Adrenal gland (tissue), 9 donors: ENCODE measurements at regions not wholly inside any gene's neighbourhood (a gene's known extent, or its start where the extent isn't known, plus 50 kb on each side); places are given as distances from the start of the nearest gene placed in this dataset.

Experiments
- DNase-seq, 7 donors: peaks; one replicate each; pipeline ENCODE4 v3.0.0-alpha.2; 2019 to 2020
- H3K27ac ChIP-seq, 5 donors: fragments of 200-600 bp; sonication (generic) in 4 of 5; 1 replicate in 3 of 5; 2 replicates in 2 of 5; pipeline versions ENCODE4 v1.5.1 to v1.8.0; 2016 to 2020; ENCODE audit warnings: mild to moderate bottlenecking in 1 of 5
- H3K27me3 ChIP-seq: fragments of 200-600 bp; 2 replicates; pipeline ENCODE4 v1.8.0; 2021
- H3K36me3 ChIP-seq, 2 donors: fragments of 200-600 bp; replicated peaks in 1 of 2; 1 replicate in 1 of 2; 2 replicates in 1 of 2; pipeline versions ENCODE4 v1.5.1 to v1.8.0; 2018 to 2022
- H3K4me1 ChIP-seq, 2 donors: fragments of 200-600 bp; replicated peaks in 1 of 2; 1 replicate in 1 of 2; 2 replicates in 1 of 2; pipeline versions ENCODE4 v1.5.1 to v1.8.0; 2018 to 2021
- H3K4me3 ChIP-seq, 4 donors: fragments of 200-600 bp; sonication (generic) in 3 of 4; one replicate each; pipeline ENCODE4 v1.5.1; 2016 to 2018
- H3K9me3 ChIP-seq, 3 donors: fragments of 200-600 bp; sonication (generic) in 1 of 3; replicated peaks in 1 of 3; 1 replicate in 2 of 3; 2 replicates in 1 of 3; pipeline versions ENCODE4 v1.5.1 to v1.8.0; 2016 to 2021
- POLR2A ChIP-seq, 2 donors: fragments of 450-650 bp; IDR thresholded peaks; one replicate each; pipeline ENCODE4 v1.6.1; 2017; ENCODE audit warnings: antibody characterized with exemption in 2 of 2, mild to moderate bottlenecking in 2 of 2, moderate library complexity in 1 of 2
- WGBS, 4 donors: extraction: QIAGEN DNeasy Blood & Tissue Kit in 2 of 4; methylation state at CpG; one replicate each; pipeline versions ENCODE4 v1.1.5 to v1.1.7; 2013 to 2017; 5-methylcytosine and 5-hydroxymethylcytosine counted together
- intact Hi-C, 2 donors: fragments of 100-400 bp; cut with DNase I; formaldehyde crosslinking; loops; one replicate each; pipeline versions ENCODE4 v1.14.1 to v1.15.0; 2022 to 2023
- TF ChIP-seq, protein P1 (sequence below), 6 experiments: fragments of 450-650 bp in 4 of 6; fragments of 200-600 bp in 2 of 6; sonication (generic) in 1 of 6; IDR thresholded peaks; 1 replicate in 5 of 6; 2 replicates in 1 of 6; pipeline versions ENCODE4 v1.5.1 to v1.8.0; 2016 to 2021; ENCODE audit warnings: antibody characterized with exemption in 6 of 6, mild to moderate bottlenecking in 2 of 6, moderate library complexity in 1 of 6
- donor health status: healthy with polysubstance abuse.
- donor health status: Bipolar disorder and iron deficiency.
- donor health status: DM: yes; HTN: yes; CAD: no.
- donor health status: DM: no; HTN: no; CAD: no.
- donor health status: DM: no; HTN: no; CAD: no.

DNA sequence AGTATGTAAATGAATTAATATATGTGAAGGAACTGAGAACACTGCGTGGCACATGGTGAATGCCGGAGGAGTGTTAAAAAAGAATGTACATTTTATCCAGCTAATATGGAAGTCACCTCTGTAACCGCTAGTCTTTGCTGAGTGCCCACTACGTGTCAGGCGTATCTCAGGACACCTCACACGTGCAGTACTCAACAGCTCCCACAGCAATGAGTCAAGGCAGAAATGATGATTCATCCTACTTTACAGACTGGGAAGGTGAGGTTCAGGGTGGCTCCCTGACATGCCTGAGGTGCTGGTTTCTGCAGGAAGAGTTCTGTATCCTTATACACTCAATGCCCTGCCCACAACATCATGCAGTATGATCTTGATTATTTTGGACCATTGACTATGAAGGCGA is 487.0 kb downstream of the HAPSTR1 start:
- H3K27ac ChIP-seq = no peak overlapping the region
- WGBS, 4 donors = 62 to 64% (median 63%) methylated on average over 7 of the region's 7 CpGs

DNA sequence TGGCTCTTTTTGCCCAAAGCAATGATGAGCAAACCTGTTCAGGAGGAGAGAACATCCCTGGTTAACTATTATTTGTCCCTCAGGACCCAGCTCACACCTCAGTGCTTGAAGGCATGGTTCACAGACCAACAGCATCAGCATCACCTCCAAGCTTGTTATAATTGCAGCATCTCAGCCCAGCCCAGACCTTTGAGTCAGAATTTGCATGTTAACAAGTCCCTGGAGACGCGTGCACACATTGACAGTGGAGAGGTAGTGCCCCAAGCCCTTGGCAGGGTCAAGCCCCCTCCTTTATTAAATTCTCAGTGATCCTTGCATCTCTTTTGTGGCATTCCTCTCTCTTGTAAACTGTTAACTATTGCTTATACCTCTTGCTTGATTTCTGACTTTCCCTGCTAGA is 488.6 kb downstream of the HAPSTR1 start:
- no peak for DNase-seq
- no peaks in the 10 kb centered on the region for H3K36me3 ChIP-seq
- no peaks in the 10 kb centered on the region for H3K4me1 ChIP-seq
- intact Hi-C loops = no loop called here
- H3K4me3 ChIP-seq = no peak overlapping the region
- H3K27ac ChIP-seq = no peak overlapping the region
- 71 to 82% (median 79%) methylated on average over 2 of the region's 2 CpGs for WGBS, 4 donors
- no peaks in the 10 kb centered on the region for H3K9me3 ChIP-seq
- no peak for TF ChIP-seq POLR2A (IDR thresholded peaks at IDR 0.05)
- H3K27me3 ChIP-seq = no peaks in the 10 kb centered on the region

More for the DNA sequence above, 487.0 kb downstream of the HAPSTR1 start:
- Histone ChIP-seq H3K27me3 (no peaks in the 10 kb centered on the region), H3K9me3 (no peaks in the 10 kb centered on the region), H3K4me1 (no peaks in the 10 kb centered on the region), H3K4me3 (no peak overlapping the region), H3K36me3 (no peaks in the 10 kb centered on the region)
- no peak for DNase-seq
- intact Hi-C loops = no loop called here
- TF ChIP-seq POLR2A (IDR thresholded peaks at IDR 0.05) = no peak
- TF ChIP-seq, protein P1, sequence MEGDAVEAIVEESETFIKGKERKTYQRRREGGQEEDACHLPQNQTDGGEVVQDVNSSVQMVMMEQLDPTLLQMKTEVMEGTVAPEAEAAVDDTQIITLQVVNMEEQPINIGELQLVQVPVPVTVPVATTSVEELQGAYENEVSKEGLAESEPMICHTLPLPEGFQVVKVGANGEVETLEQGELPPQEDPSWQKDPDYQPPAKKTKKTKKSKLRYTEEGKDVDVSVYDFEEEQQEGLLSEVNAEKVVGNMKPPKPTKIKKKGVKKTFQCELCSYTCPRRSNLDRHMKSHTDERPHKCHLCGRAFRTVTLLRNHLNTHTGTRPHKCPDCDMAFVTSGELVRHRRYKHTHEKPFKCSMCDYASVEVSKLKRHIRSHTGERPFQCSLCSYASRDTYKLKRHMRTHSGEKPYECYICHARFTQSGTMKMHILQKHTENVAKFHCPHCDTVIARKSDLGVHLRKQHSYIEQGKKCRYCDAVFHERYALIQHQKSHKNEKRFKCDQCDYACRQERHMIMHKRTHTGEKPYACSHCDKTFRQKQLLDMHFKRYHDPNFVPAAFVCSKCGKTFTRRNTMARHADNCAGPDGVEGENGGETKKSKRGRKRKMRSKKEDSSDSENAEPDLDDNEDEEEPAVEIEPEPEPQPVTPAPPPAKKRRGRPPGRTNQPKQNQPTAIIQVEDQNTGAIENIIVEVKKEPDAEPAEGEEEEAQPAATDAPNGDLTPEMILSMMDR (IDR thresholded peaks at IDR 0.05) = no peak

DNA sequence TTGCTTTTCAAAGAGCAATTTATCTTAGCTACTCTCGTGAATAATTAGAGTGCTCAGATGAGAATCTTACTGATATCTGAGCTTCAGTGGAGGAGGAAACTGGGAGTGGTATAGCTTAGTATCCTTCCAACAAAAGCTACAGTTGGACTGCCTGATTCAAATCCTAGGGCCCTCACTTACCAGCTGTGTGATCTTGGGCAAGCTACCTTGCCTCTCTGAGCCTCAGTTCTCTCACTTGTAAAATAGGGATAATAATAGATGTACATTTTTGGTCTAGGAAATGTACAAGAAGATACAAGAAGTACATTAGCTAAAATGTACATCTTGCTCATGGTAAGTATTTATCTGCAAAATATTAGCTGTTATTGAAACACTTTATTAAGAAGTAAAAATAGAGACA is 502.0 kb downstream of the HAPSTR1 start:
- no peaks in the 10 kb centered on the region for H3K36me3 ChIP-seq
- H3K27ac ChIP-seq = no peak overlapping the region
- no peaks in the 10 kb centered on the region for H3K4me1 ChIP-seq
- no peak for DNase-seq
- peaks cover 8% of the 10 kb centered on the region for H3K27me3 ChIP-seq
- 0 to 45% (median 38%) methylated on average over 1 of the region's 1 CpG for WGBS, 4 donors
- H3K9me3 ChIP-seq = no peaks in the 10 kb centered on the region
- intact Hi-C loops = no loop called here
- no peak overlapping the region for H3K4me3 ChIP-seq
- no peak for TF ChIP-seq POLR2A (IDR thresholded peaks at IDR 0.05)
- TF ChIP-seq, protein P1 (IDR thresholded peaks at IDR 0.05) = no peak

DNA sequence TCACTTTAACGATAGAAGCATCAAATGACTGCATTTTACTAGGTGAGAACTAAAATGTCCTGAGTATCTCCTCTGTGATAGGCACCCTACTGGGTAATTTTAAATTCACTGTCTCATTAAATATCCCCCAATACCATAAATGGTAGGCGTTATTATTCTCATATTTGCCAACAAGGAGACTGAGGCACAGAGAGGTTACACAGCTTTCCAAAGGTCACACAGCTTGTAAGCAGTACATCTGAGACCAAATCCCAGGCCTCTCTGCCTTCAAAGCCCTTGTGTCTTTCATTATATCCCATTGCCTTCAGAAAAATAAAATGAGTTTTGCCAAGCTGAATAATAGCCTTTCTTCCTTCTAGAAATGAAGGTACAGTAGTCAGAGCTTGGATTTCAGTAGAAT is 502.6 kb downstream of the HAPSTR1 start:
- no peak overlapping the region for H3K4me3 ChIP-seq
- DNase-seq = no peak
- TF ChIP-seq, protein P1 (IDR thresholded peaks at IDR 0.05) = no peak
- no peak for TF ChIP-seq POLR2A (IDR thresholded peaks at IDR 0.05)
- no peak overlapping the region for H3K27ac ChIP-seq
- H3K36me3 ChIP-seq = no peaks in the 10 kb centered on the region
- H3K4me1 ChIP-seq = no peaks in the 10 kb centered on the region
- intact Hi-C loops = no loop called here
- peaks cover 8% of the 10 kb centered on the region for H3K27me3 ChIP-seq
- 64 to 82% (median 71%) methylated on average over 2 of the region's 2 CpGs for WGBS, 4 donors
- no peaks in the 10 kb centered on the region for H3K9me3 ChIP-seq

DNA sequence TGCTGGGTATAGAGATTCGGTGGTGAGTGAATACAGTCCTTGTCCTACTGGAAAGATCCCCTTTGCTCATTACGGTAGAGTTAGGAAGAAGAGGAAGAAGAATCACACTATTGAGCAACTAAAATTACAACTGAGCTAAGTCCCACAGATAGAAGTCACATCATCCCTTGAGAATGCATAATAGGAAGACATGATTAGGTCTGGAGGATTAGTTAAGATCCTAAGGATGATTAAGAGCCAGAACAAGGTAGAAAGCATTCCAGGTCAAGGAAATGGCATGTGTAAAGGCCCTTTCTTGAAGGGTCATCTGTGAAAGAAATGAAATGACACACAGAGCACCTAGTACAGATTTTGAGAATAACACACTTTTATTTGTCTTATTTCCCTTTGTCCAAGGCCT is 503.5 kb downstream of the HAPSTR1 start:
- Histone ChIP-seq H3K36me3 (no peaks in the 10 kb centered on the region), H3K4me3 (no peak overlapping the region), H3K9me3 (no peaks in the 10 kb centered on the region), H3K27me3 (peaks cover 8% of the 10 kb centered on the region), H3K27ac (no peak overlapping the region), H3K4me1 (no peaks in the 10 kb centered on the region)
- no peak for DNase-seq
- TF ChIP-seq POLR2A (IDR thresholded peaks at IDR 0.05) = no peak
- TF ChIP-seq, protein P1 (IDR thresholded peaks at IDR 0.05) = no peak
- 43 to 90% (median 74%) methylated on average over 2 of the region's 2 CpGs for WGBS, 4 donors
- intact Hi-C loops = no loop called here
